ENCODE measurements at regions not wholly inside any gene's neighbourhood (a gene's known extent, or its start where the extent isn't known, plus 50 kb on each side); places are given as distances from the start of the nearest gene placed in this dataset.

GRCh38 chr3:161430307-161430706 lies 59.0 kb upstream of the SPTSSB start:
- Histone ChIP-seq H3K9ac (replicated peaks; ENCODE audit: extremely low read depth, insufficient read depth, low read length) (no peak overlapping the region), H2AFZ (ENCODE audit: low read depth, low read length) (no peak overlapping the region), H3K4me2 (ENCODE audit: insufficient read depth, low read length) (no peak overlapping the region), H3K36me3 (ENCODE audit: control insufficient read depth in 2 of 2, extremely low read depth in 1 of 2, insufficient read depth in 2 of 2, low read length in 2 of 2) (no peaks in the 10 kb centered on the region), H3K27me3 (ENCODE audit: control insufficient read depth in 2 of 2, insufficient read depth in 2 of 2, low read length in 2 of 2) (peaks cover 4 to 14% of the 10 kb centered on the region in 2 experiments), H3K79me2 (ENCODE audit: control insufficient read depth, insufficient read depth, low read length) (no peaks in the 10 kb centered on the region), H4K20me1 (replicated peaks; ENCODE audit: control insufficient read depth, extremely low read depth, insufficient read depth, low read length) (no peaks in the 10 kb centered on the region), H3K4me1 (ENCODE audit: control insufficient read depth, extremely low read depth, insufficient read depth, low read length) (no peaks in the 10 kb centered on the region), H3K27ac (ENCODE audit: insufficient read depth, low read depth, low read length) (no peak overlapping the region), H3K9me3 (replicated peaks; ENCODE audit: control insufficient read depth, insufficient read depth, low read length) (no peaks in the 10 kb centered on the region), H3K9me1 (replicated peaks; ENCODE audit: control insufficient read depth, extremely low read depth, insufficient read depth, low read length) (no peaks in the 10 kb centered on the region), H3K4me3 (replicated peaks in 1 of 3; ENCODE audit: insufficient read depth in 1 of 3, low read depth in 1 of 3, low read length in 3 of 3) (no peak overlapping the region)
- CTCF ChIA-PET, result interaction anchor here (1.0 kb wide), 1 partner anchor 18 kb away, joined by 3 read pairs; no protein-coding TSS in a partner anchor
- BruUV-seq (replicated peaks), result no TSS peak
- POLR2A ChIA-PET, result no interaction called here
- no peak for FAIRE-seq
- DNase-seq (ENCODE audit: low read depth, low spot score), result no peak
- intact Hi-C loops (cut with micrococcal nuclease) (no loop called here), dilution Hi-C loops (cut with MboI; ENCODE audit: extremely low pct_ligation_motif_present, low sequenced_read_pairs) (no loop called here)
- TF ChIP-seq JUN (IDR thresholded peaks at IDR 0.05; ENCODE audit: borderline replicate concordance, insufficient read depth, insufficient read length, low read depth), result no peak
- no peak for TF ChIP-seq POLR2AphosphoS5 (IDR thresholded peaks at IDR 0.05; ENCODE audit: insufficient read depth, low read depth, low read length)
- TF ChIP-seq MAX (IDR thresholded peaks at IDR 0.05; ENCODE audit: insufficient read depth, insufficient read length), result no peak
- no peak for TF ChIP-seq POLR2A (IDR thresholded peaks at IDR 0.05; ENCODE audit: low read depth, low read length)
- TF ChIP-seq FOS (IDR thresholded peaks at IDR 0.05; ENCODE audit: borderline replicate concordance, insufficient read depth, low read length), result no peak
- TF ChIP-seq GATA2 (IDR thresholded peaks at IDR 0.05; ENCODE audit: insufficient read depth, insufficient read length, low read depth, low read length), result no peak
- no peak for TF ChIP-seq MYC (IDR thresholded peaks at IDR 0.05; ENCODE audit: low read depth, low read length)
- no peak for TF ChIP-seq EZH2 (IDR thresholded peaks at IDR 0.05; ENCODE audit: borderline replicate concordance, low read depth, low read length, severe bottlenecking)
- no peak for TF ChIP-seq CTCF (IDR thresholded peaks at IDR 0.05; ENCODE audit: extremely low read depth in 1 of 2, insufficient read depth in 1 of 2, low read depth in 1 of 2, low read length in 2 of 2)

All from endothelial cell of umbilical vein (primary cell).